ENCODE measurements at regions not wholly inside any gene's neighbourhood (a gene's known extent, or its start where the extent isn't known, plus 50 kb on each side); places are given as distances from the start of the nearest gene placed in this dataset.

GRCh38 chrX:127782904-127783303, 269.3 kb downstream of the ACTRT1 start:
- no peak for TF ChIP-seq POLR2AphosphoS5 (IDR thresholded peaks at IDR 0.05)
- TF ChIP-seq POLR2A (IDR thresholded peaks at IDR 0.05) = no peak
- TF ChIP-seq CTCF (IDR thresholded peaks at IDR 0.05) = no peak
- DNase-seq = no peak
- WGBS, 2 donors = 84 to 86% methylated on average over 2 of the region's 2 CpGs
- intact Hi-C loops (cut with DNase I) = no loop called here
- Histone ChIP-seq H3K4me3 (no peak overlapping the region), H3K27me3 (no peaks in the 10 kb centered on the region), H3K27ac (no peak overlapping the region), H3K36me3 (no peaks in the 10 kb centered on the region), H3K4me1 (no peaks in the 10 kb centered on the region), H3K9me3 (no peaks in the 10 kb centered on the region)

DNA sequence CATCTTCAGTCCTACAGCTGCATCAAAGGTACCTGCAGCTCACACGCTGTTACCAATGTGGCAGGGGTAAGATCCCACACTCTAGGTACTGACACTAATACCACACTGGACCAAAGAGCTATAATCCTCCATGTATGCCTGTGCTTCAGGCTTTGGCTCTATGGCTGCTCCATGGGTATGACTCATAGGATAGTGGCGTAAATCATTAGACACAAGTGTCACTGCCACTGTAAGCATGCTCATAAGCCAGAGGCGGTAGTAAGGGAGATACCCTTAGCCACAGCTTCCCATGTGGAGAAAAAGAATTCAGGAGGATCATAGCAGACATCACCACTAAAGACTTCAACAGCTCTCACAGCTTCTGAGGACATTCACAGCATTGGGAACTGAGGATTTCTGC, 287.5 kb downstream of the ACTRT1 start:
- H3K27ac ChIP-seq = no peak overlapping the region
- no peak for DNase-seq
- TF ChIP-seq POLR2AphosphoS5 (IDR thresholded peaks at IDR 0.05) (no peak), CTCF (IDR thresholded peaks at IDR 0.05) (no peak), POLR2A (IDR thresholded peaks at IDR 0.05) (no peak), EP300 (IDR thresholded peaks at IDR 0.05) (no peak)
- 87 to 89% methylated on average over 3 of the region's 3 CpGs for WGBS, 2 donors
- no peaks in the 10 kb centered on the region for H3K9me3 ChIP-seq
- H3K36me3 ChIP-seq = no peaks in the 10 kb centered on the region
- H3K4me3 ChIP-seq = no peak overlapping the region
- no peaks in the 10 kb centered on the region for H3K27me3 ChIP-seq
- intact Hi-C loops (cut with DNase I) = no loop called here
- no peaks in the 10 kb centered on the region for H3K4me1 ChIP-seq

- no peaks in the 10 kb centered on the region for H3K36me3 ChIP-seq
- no peak for DNase-seq
- intact Hi-C loops (cut with DNase I) = no loop called here
- no peak overlapping the region for H3K27ac ChIP-seq
- no peaks in the 10 kb centered on the region for H3K27me3 ChIP-seq
- no peaks in the 10 kb centered on the region for H3K4me1 ChIP-seq
- TF ChIP-seq CTCF (IDR thresholded peaks at IDR 0.05) = no peak
- no peak for TF ChIP-seq POLR2AphosphoS5 (IDR thresholded peaks at IDR 0.05)
- no peak for TF ChIP-seq EP300 (IDR thresholded peaks at IDR 0.05)
- TF ChIP-seq POLR2A (IDR thresholded peaks at IDR 0.05) = no peak
- H3K4me3 ChIP-seq = no peak overlapping the region
- H3K9me3 ChIP-seq = no peaks in the 10 kb centered on the region
Measured at GRCh38 chrX:127762663-127763062, 289.5 kb downstream of the ACTRT1 start.

DNA sequence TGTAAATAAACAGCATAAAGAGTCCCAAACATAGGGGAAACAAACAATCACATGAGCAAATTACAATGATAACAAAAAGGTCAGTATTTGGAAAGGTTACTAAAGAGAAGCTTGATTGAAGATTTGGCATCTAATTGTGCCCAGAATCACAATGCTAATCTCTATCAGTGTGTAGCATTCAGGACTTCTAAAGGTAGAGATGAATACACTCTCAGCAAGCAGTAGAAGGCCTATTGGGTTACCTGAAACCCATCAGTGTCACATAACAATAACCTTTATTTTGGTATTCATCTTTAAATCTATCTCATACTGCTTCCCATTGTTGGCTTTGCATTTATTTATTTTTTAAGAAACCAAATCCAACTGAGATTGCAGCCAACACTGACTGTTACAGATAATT, 319.5 kb downstream of the ACTRT1 start:
- intact Hi-C loops (cut with DNase I) = no loop called here

More for the DNA sequence above, 319.5 kb downstream of the ACTRT1 start:
- Histone ChIP-seq H3K27me3 (no peaks in the 10 kb centered on the region), H3K4me1 (no peaks in the 10 kb centered on the region), H3K27ac (no peak overlapping the region), H3K9me3 (no peaks in the 10 kb centered on the region), H3K4me3 (no peak overlapping the region), H3K36me3 (no peaks in the 10 kb centered on the region)
- no peak for DNase-seq
- TF ChIP-seq POLR2AphosphoS5 (IDR thresholded peaks at IDR 0.05) (no peak), EP300 (IDR thresholded peaks at IDR 0.05) (no peak), POLR2A (IDR thresholded peaks at IDR 0.05) (no peak), CTCF (IDR thresholded peaks at IDR 0.05) (no peak)
